PC-3 (cell line): ENCODE measurements at regions not wholly inside any gene's neighbourhood (a gene's known extent, or its start where the extent isn't known, plus 50 kb on each side); places are given as distances from the start of the nearest gene placed in this dataset.

Source experiments
- ATAC-seq: fragments of 200-7000 bp; cut with Tn5 transposase; 2 replicates; pipeline ENCODE4 v1.9.1; 2020; ENCODE audit warnings: mild to moderate bottlenecking, moderate library complexity
- BruUV-seq: library from RNA; stranded (reverse); fragments of 400-500 nt; replicated peaks from 2 replicates; lab custom pipeline; 2021; lab: Mats Ljungman, UMichigan
- CTCF ChIA-PET: fragments of 300-600 bp; sonication (Branson Sonifier 250); formaldehyde crosslinking; loops from one replicate; lab custom pipeline; 2022; ENCODE audit warnings: antibody characterized with exemption; lab: Charles Lee
- POLR2A ChIA-PET: fragments of 300-600 bp; sonication (Branson Sonifier 250); formaldehyde crosslinking; loops from one replicate; lab custom pipeline; 2022; ENCODE audit warnings: antibody characterized with exemption; ENCODE audit not compliant: unreplicated experiment; lab: Charles Lee
- DNase-seq: peaks from one replicate; pipeline ENCODE4 v3.0.0-alpha.2; 2015
- H2AFZ ChIP-seq: fragments of 300-600 bp; sonication (generic); 2 replicates; pipeline ENCODE4 v1.6.0; 2016; ENCODE audit warnings: antibody characterized with exemption, low read length
- H3F3A ChIP-seq: fragments of 300-600 bp; sonication (generic); one replicate; pipeline ENCODE4 v1.6.0; 2017; ENCODE audit warnings: antibody characterized with exemption, low read length, control low read depth, mild to moderate bottlenecking; ENCODE audit not compliant: unreplicated experiment
- H3K27ac ChIP-seq: fragments of 300-600 bp; sonication (generic); 2 replicates; pipeline ENCODE4 v1.5.1; 2016; ENCODE audit warnings: mild to moderate bottlenecking, low read length
- H3K27me3 ChIP-seq: fragments of 300-600 bp; sonication (generic); 2 replicates; pipeline ENCODE4 v1.6.1; 2016; ENCODE audit warnings: low read length, mixed read lengths
- H3K36me3 ChIP-seq: fragments of 300-600 bp; sonication (generic); 2 replicates; pipeline ENCODE4 v1.6.1; 2016; ENCODE audit warnings: low read depth, mixed run types, low read length, mixed read lengths
- H3K4me1 ChIP-seq: fragments of 300-600 bp; sonication (generic); 2 replicates; pipeline ENCODE4 v1.5.1; 2016; ENCODE audit warnings: low read length; ENCODE audit not compliant: insufficient read depth
- H3K4me2 ChIP-seq: fragments of 300-600 bp; sonication (generic); 2 replicates; pipeline ENCODE4 v1.6.0; 2016; ENCODE audit warnings: low read length
- H3K4me3 ChIP-seq: fragments of 300-600 bp; sonication (generic); 2 replicates; pipeline ENCODE4 v1.5.1; 2016; ENCODE audit warnings: mild to moderate bottlenecking, low read length, mixed read lengths
- H3K79me2 ChIP-seq: fragments of 300-600 bp; sonication (generic); 2 replicates; pipeline ENCODE4 v1.6.1; 2017; ENCODE audit warnings: low read length, mixed read lengths
- H3K9ac ChIP-seq: fragments of 300-600 bp; sonication (generic); 2 replicates; pipeline ENCODE4 v1.6.0; 2016; ENCODE audit warnings: mild to moderate bottlenecking, low read length
- H3K9me2 ChIP-seq: fragments of 300-600 bp; sonication (generic); replicated peaks from 2 replicates; pipeline ENCODE4 v1.6.1; 2016; ENCODE audit warnings: mixed run types, low read length, mixed read lengths
- H3K9me3 ChIP-seq: fragments of 300-600 bp; sonication (generic); 2 replicates; pipeline ENCODE4 v1.6.1; 2016; ENCODE audit warnings: low read length, mixed read lengths
- H4K20me1 ChIP-seq: fragments of 300-600 bp; sonication (generic); 2 replicates; pipeline ENCODE4 v1.6.1; 2016; ENCODE audit warnings: low read length, mixed read lengths
- EZH2 ChIP-seq: fragments of 300-600 bp; sonication (generic); IDR thresholded peaks from one replicate; pipeline ENCODE4 v1.6.1; 2017; ENCODE audit warnings: antibody characterized with exemption, mild to moderate bottlenecking, low read length; ENCODE audit not compliant: unreplicated experiment
- EZH2phosphoT487 ChIP-seq: fragments of 300-600 bp; sonication (generic); IDR thresholded peaks from 2 replicates; pipeline ENCODE4 v1.6.1; 2018; ENCODE audit warnings: mild to moderate bottlenecking, antibody characterized with exemption, low read length, borderline replicate concordance
- intact Hi-C: fragments of 100-400 bp; cut with micrococcal nuclease; formaldehyde crosslinking; loops from 2 replicates; pipeline ENCODE4 v1.9.0; 2023
- TF ChIP-seq, protein P1 (sequence below): fragments of 300-600 bp; sonication (generic); conservative IDR thresholded peaks from 2 replicates; pipeline ENCODE4 v1.5.1; 2017; ENCODE audit warnings: antibody characterized with exemption, low read depth, mild to moderate bottlenecking, low read length

DNA sequence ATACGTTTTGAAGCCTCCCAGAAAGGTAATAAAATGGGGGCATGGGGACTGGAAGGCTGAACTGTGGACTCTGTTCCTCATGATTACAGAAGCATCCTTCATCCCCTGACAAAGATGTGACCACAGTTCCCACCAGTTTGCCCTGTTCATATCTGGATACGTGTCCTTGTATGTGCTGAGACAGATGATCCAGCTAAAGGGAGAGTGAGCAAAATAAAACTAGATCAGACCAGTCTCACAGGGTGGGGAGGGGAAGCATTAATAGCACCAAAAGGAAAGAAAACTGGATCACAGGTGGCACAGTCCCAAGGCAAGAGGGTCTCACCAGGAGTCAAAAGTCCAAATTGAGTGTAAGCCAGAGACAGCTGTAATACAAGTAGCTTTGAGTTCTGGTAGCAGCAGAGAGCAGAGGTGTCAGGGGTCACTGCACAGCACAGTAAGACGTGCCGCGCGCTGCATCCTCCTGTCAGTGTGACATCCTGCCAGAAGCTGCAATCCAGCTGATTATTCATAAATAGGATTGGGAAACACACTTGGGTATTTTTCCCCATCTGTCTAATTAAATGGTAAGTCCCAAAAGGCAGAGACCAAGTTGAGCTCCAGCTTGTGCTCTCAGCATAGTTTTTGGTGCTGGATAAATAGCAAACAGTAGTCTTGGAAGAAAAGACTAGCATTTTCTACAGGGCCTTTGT lies 560.0 kb upstream of the CFAP20DC start:
- CTCF ChIA-PET = no interaction called here
- H3K27me3 ChIP-seq = no peaks in the 10 kb centered on the region
- no peak overlapping the region for H2AFZ ChIP-seq
- intact Hi-C loops = no loop called here
- H3K27ac ChIP-seq = no peak overlapping the region
- H3K36me3 ChIP-seq = no peaks in the 10 kb centered on the region
- POLR2A ChIA-PET = no interaction called here
- TF ChIP-seq, protein P1, sequence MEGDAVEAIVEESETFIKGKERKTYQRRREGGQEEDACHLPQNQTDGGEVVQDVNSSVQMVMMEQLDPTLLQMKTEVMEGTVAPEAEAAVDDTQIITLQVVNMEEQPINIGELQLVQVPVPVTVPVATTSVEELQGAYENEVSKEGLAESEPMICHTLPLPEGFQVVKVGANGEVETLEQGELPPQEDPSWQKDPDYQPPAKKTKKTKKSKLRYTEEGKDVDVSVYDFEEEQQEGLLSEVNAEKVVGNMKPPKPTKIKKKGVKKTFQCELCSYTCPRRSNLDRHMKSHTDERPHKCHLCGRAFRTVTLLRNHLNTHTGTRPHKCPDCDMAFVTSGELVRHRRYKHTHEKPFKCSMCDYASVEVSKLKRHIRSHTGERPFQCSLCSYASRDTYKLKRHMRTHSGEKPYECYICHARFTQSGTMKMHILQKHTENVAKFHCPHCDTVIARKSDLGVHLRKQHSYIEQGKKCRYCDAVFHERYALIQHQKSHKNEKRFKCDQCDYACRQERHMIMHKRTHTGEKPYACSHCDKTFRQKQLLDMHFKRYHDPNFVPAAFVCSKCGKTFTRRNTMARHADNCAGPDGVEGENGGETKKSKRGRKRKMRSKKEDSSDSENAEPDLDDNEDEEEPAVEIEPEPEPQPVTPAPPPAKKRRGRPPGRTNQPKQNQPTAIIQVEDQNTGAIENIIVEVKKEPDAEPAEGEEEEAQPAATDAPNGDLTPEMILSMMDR = no peak
- TF ChIP-seq EZH2phosphoT487 (no peak), EZH2 (no peak)
- H3F3A ChIP-seq = no peaks in the 10 kb centered on the region
- no TSS peak for BruUV-seq
- H4K20me1 ChIP-seq = no peaks in the 10 kb centered on the region
- no peaks in the 10 kb centered on the region for H3K9me2 ChIP-seq
- H3K4me3 ChIP-seq = no peak overlapping the region
- H3K9ac ChIP-seq = no peak overlapping the region
- no peak overlapping the region for H3K4me2 ChIP-seq
- H3K79me2 ChIP-seq = no peaks in the 10 kb centered on the region
- ATAC-seq = no peak
- DNase-seq = no peak
- H3K9me3 ChIP-seq = no peaks in the 10 kb centered on the region
- H3K4me1 ChIP-seq = no peaks in the 10 kb centered on the region

GRCh38 chr3:59608356-59608755 lies 558.5 kb upstream of the CFAP20DC start:
- H3K9me2 ChIP-seq = no peaks in the 10 kb centered on the region
- no peaks in the 10 kb centered on the region for H3K4me1 ChIP-seq
- H3K27ac ChIP-seq = no peak overlapping the region
- H3K36me3 ChIP-seq = no peaks in the 10 kb centered on the region
- ChIA-PET POLR2A (no interaction called here), CTCF (no interaction called here)
- no peak overlapping the region for H3K4me3 ChIP-seq
- no peak overlapping the region for H3K4me2 ChIP-seq
- no peaks in the 10 kb centered on the region for H3K9me3 ChIP-seq
- H3K79me2 ChIP-seq = no peaks in the 10 kb centered on the region
- no peak overlapping the region for H3K9ac ChIP-seq
- ATAC-seq (no peak), DNase-seq (no peak)
- TF ChIP-seq EZH2phosphoT487 (no peak), EZH2 (no peak)
- TF ChIP-seq, protein P1 = no peak
- no peak overlapping the region for H2AFZ ChIP-seq
- no TSS peak for BruUV-seq
- H3K27me3 ChIP-seq = no peaks in the 10 kb centered on the region
- intact Hi-C loops = no loop called here
- no peaks in the 10 kb centered on the region for H3F3A ChIP-seq
- H4K20me1 ChIP-seq = no peaks in the 10 kb centered on the region

DNA sequence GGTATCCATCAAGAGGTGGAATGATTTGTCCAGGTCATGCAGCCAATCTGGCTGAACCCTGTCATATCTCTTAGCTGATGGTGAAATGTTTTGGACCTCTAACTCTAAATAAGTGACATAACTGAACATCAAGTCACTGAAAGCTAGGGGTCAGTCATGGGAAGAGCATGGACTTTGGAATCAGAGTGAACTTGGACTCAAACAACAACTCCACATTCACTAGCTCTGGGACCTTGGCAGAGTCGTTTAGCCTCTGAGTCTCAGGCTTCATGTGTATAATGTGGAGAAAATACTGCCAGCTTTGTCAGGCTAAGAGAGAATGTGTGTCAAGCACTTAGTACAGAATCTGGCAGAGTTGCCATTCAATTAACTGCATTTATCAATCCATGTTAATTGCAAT lies 557.8 kb upstream of the CFAP20DC start:
- H3K9me2 ChIP-seq = no peaks in the 10 kb centered on the region
- H3K4me3 ChIP-seq = no peak overlapping the region
- no peak overlapping the region for H3K9ac ChIP-seq
- peak; percentile 14 for DNase-seq
- no peak overlapping the region for H3K4me2 ChIP-seq
- intact Hi-C loops = loop anchor here (1.0 kb wide), 1 partner anchor 250 kb away; no protein-coding TSS in a partner anchor
- no peaks in the 10 kb centered on the region for H3K36me3 ChIP-seq
- H3K27ac ChIP-seq = no peak overlapping the region
- BruUV-seq = no TSS peak
- H2AFZ ChIP-seq = no peak overlapping the region
- ChIA-PET POLR2A (no interaction called here), CTCF (no interaction called here)
- no peak for TF ChIP-seq EZH2
- TF ChIP-seq, protein P1 = peak; percentile 33
- no peak for TF ChIP-seq EZH2phosphoT487
- no peaks in the 10 kb centered on the region for H4K20me1 ChIP-seq
- H3K79me2 ChIP-seq = no peaks in the 10 kb centered on the region
- H3K27me3 ChIP-seq = no peaks in the 10 kb centered on the region
- ATAC-seq = no peak
- no peaks in the 10 kb centered on the region for H3K9me3 ChIP-seq
- H3K4me1 ChIP-seq = no peaks in the 10 kb centered on the region
- no peaks in the 10 kb centered on the region for H3F3A ChIP-seq
